Adrenal gland (tissue), 5 donors: ENCODE measurements at regions not wholly inside any gene's neighbourhood (a gene's known extent, or its start where the extent isn't known, plus 50 kb on each side); places are given as distances from the start of the nearest gene placed in this dataset.

ENCODE experiments used
- POLR2A ChIP-seq, 2 donors: fragments of 450-650 bp; IDR thresholded peaks; one replicate each; pipeline ENCODE4 v1.6.1; 2017; ENCODE audit warnings: antibody characterized with exemption in 2 of 2, mild to moderate bottlenecking in 2 of 2, moderate library complexity in 1 of 2
- TF ChIP-seq, protein P1 (sequence below), 6 experiments: fragments of 450-650 bp in 4 of 6; fragments of 200-600 bp in 2 of 6; sonication (generic) in 1 of 6; IDR thresholded peaks; 1 replicate in 5 of 6; 2 replicates in 1 of 6; pipeline versions ENCODE4 v1.5.1 to v1.8.0; 2016 to 2021; ENCODE audit warnings: antibody characterized with exemption in 6 of 6, mild to moderate bottlenecking in 2 of 6, moderate library complexity in 1 of 6
- donor health status: DM: no; HTN: no; CAD: no.

DNA sequence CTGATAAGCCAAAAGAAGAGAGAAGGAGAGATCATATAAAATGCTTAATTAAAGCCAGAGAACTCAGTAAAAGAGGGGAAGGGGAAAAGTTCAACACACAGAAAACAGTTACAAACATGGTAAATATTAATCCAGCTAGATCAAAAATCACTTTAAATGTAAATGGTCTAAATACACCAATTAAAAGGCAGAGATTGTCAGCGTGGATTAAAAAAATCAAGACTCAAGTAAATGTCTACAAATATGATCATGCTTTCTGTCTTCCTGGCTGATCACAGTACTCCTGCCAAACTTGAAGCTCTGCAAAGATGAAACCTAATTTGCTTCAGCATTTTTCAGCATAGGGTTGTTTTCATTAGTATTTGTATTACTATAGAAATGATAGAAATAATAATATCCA lies 54.6 kb upstream of the RNF32 start:
- TF ChIP-seq, protein P1, sequence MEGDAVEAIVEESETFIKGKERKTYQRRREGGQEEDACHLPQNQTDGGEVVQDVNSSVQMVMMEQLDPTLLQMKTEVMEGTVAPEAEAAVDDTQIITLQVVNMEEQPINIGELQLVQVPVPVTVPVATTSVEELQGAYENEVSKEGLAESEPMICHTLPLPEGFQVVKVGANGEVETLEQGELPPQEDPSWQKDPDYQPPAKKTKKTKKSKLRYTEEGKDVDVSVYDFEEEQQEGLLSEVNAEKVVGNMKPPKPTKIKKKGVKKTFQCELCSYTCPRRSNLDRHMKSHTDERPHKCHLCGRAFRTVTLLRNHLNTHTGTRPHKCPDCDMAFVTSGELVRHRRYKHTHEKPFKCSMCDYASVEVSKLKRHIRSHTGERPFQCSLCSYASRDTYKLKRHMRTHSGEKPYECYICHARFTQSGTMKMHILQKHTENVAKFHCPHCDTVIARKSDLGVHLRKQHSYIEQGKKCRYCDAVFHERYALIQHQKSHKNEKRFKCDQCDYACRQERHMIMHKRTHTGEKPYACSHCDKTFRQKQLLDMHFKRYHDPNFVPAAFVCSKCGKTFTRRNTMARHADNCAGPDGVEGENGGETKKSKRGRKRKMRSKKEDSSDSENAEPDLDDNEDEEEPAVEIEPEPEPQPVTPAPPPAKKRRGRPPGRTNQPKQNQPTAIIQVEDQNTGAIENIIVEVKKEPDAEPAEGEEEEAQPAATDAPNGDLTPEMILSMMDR (IDR thresholded peaks at IDR 0.05), result no peak
- no peak for TF ChIP-seq POLR2A (IDR thresholded peaks at IDR 0.05)
